GM12878 (cell line): ENCODE measurements at regions not wholly inside any gene's neighbourhood (a gene's known extent, or its start where the extent isn't known, plus 50 kb on each side); places are given as distances from the start of the nearest gene placed in this dataset.

Experiments
- ATAC-seq: fragments of 200-7000 bp; cut with Tn5 transposase; 3 replicates; pipeline ENCODE4 v1.9.1; 2020; ENCODE audit warnings: mild to moderate bottlenecking, moderate library complexity
- BruUV-seq: library from RNA; stranded (reverse); fragments of 400-500 nt; replicated peaks from 2 replicates; lab custom pipeline; 2021; lab: Mats Ljungman, UMichigan
- CTCF ChIA-PET: fragments of 300-600 bp; sonication (Branson Sonifier 250); formaldehyde crosslinking; extraction: SDS; loops from one replicate; lab custom pipeline; 2021; ENCODE audit warnings: inconsistent platforms; lab: Yijun Ruan, JAX
- POLR2A ChIA-PET: fragments of 350-600 bp; formaldehyde crosslinking; extraction: SDS; loops from one replicate; lab custom pipeline; 2021; ENCODE audit warnings: inconsistent platforms; lab: Charles Lee
- RAD21 ChIA-PET: fragments of 300-600 bp; sonication (Branson Sonifier 250); formaldehyde crosslinking; loops from one replicate; lab custom pipeline; 2023; ENCODE audit warnings: antibody characterized with exemption; ENCODE audit not compliant: unreplicated experiment; lab: Charles Lee
- SMC1A ChIA-PET: fragments of 300-600 bp; sonication (Branson Sonifier 250); formaldehyde crosslinking; loops from one replicate; lab custom pipeline; 2023; ENCODE audit not compliant: unreplicated experiment, uncharacterized antibody; lab: Charles Lee
- DNase-seq: peaks from one replicate; pipeline ENCODE4 v3.0.0-alpha.2; 2011; ENCODE audit warnings: low read depth, low spot score
- FAIRE-seq: peaks from 3 replicates; lab custom pipeline; 2011; peaks lifted over from hg19 to GRCh38; lab: Jason Lieb, UNC
- H2AFZ ChIP-seq: 2 replicates; pipeline ENCODE4 v1.6.0; 2011; ENCODE audit warnings: low read depth, low read length, control low read depth; ENCODE audit not compliant: control insufficient read depth
- H3K27ac ChIP-seq: 2 replicates; pipeline ENCODE4 v1.5.1; 2011; ENCODE audit warnings: control low read depth; ENCODE audit not compliant: control insufficient read depth, insufficient read depth
- H3K27me3 ChIP-seq, 2 experiments: replicated peaks in 1 of 2; 2 replicates each; pipeline versions ENCODE4 v1.6.0 to v1.6.1; 2011; ENCODE audit warnings: low read length in 1 of 2; ENCODE audit not compliant: control insufficient read depth in 2 of 2, insufficient read depth in 2 of 2
- H3K36me3 ChIP-seq, 2 experiments: 2 replicates each; pipeline ENCODE4 v1.5.1; 2011; ENCODE audit warnings: low read length in 1 of 2; ENCODE audit not compliant: control insufficient read depth in 2 of 2, insufficient read depth in 2 of 2
- H3K4me1 ChIP-seq: 2 replicates; pipeline ENCODE4 v1.6.1; 2011; ENCODE audit warnings: mild to moderate bottlenecking, low read length, moderate library complexity, mixed read lengths; ENCODE audit not compliant: control insufficient read depth, insufficient read depth
- H3K4me2 ChIP-seq: 2 replicates; pipeline ENCODE4 v1.6.0; 2011; ENCODE audit warnings: control low read depth; ENCODE audit not compliant: control insufficient read depth, insufficient read depth
- H3K4me3 ChIP-seq: fragments of 200-600 bp; sonication (generic); 2 replicates; pipeline ENCODE4 v1.5.1; 2016
- H3K79me2 ChIP-seq: 2 replicates; pipeline ENCODE4 v1.6.0; 2011; ENCODE audit warnings: low read length; ENCODE audit not compliant: control insufficient read depth, insufficient read depth
- H3K9ac ChIP-seq: 2 replicates; pipeline ENCODE4 v1.8.0; 2011; ENCODE audit warnings: low read length, control low read depth, mixed read lengths; ENCODE audit not compliant: control insufficient read depth, insufficient read depth
- H3K9me3 ChIP-seq: replicated peaks from 3 replicates; pipeline ENCODE4 v1.5.1; 2011; ENCODE audit warnings: mild to moderate bottlenecking, low read length; ENCODE audit not compliant: control insufficient read depth, insufficient read depth
- H4K20me1 ChIP-seq: 2 replicates; pipeline ENCODE4 v1.6.0; 2011; ENCODE audit not compliant: control insufficient read depth, insufficient read depth
- CBX5 ChIP-seq: sonication (generic); IDR thresholded peaks from 2 replicates; pipeline ENCODE4 v1.6.1; 2016; ENCODE audit warnings: low read depth, moderate library complexity, mild to moderate bottlenecking, inconsistent platforms
- EP300 ChIP-seq, 2 experiments: fragments of 150-350 bp in 1 of 2; IDR thresholded peaks; 2 replicates each; pipeline ENCODE4 v1.6.1; 2011 to 2012; ENCODE audit warnings: low read depth in 2 of 2, low read length in 2 of 2, borderline replicate concordance in 1 of 2, improper control_type of control experiment in 1 of 2, inconsistent platforms in 1 of 2; ENCODE audit not compliant: control insufficient read depth in 1 of 2
- FOXM1 ChIP-seq: IDR thresholded peaks from 2 replicates; pipeline ENCODE4 v1.6.1; 2012; ENCODE audit warnings: low read depth, mild to moderate bottlenecking, inconsistent platforms, low read length, moderate library complexity
- JUNB ChIP-seq: IDR thresholded peaks from 2 replicates; pipeline ENCODE4 v1.6.1; 2016; ENCODE audit warnings: antibody characterized with exemption, mild to moderate bottlenecking
- KDM1A ChIP-seq: fragments of 200-600 bp; sonication (generic); IDR thresholded peaks from 2 replicates; pipeline ENCODE4 v1.6.1; 2016; ENCODE audit warnings: borderline replicate concordance
- PRDM15 ChIP-seq: fragments of 450-650 bp; formaldehyde crosslinking; IDR thresholded peaks from 2 replicates; pipeline ENCODE4 v1.4.0; 2020; ENCODE audit warnings: mild to moderate bottlenecking, moderate library complexity
- RUNX3 ChIP-seq: IDR thresholded peaks from 2 replicates; pipeline ENCODE4 v1.6.1; 2012; ENCODE audit warnings: low read length, inconsistent platforms
- SP1 ChIP-seq: IDR thresholded peaks from one replicate; pipeline ENCODE4 v1.6.1; 2011; ENCODE audit warnings: low read depth, low read length
- SUZ12 ChIP-seq: fragments of 200-600 bp; sonication (generic); IDR thresholded peaks from one replicate; pipeline ENCODE4 v1.6.1; 2018; ENCODE audit warnings: antibody characterized with exemption, mild to moderate bottlenecking; ENCODE audit not compliant: unreplicated experiment
- YBX1 ChIP-seq: fragments of 450-650 bp; IDR thresholded peaks from 2 replicates; pipeline ENCODE4 v1.6.1; 2016; ENCODE audit warnings: antibody characterized with exemption
- ZBTB11 ChIP-seq: fragments of 450-650 bp; formaldehyde crosslinking; IDR thresholded peaks from 2 replicates; pipeline ENCODE4 v1.5.0; 2022; ENCODE audit warnings: mild to moderate bottlenecking, missing genetic modification characterization
- ZBTB4 ChIP-seq: fragments of 450-650 bp; formaldehyde crosslinking; IDR thresholded peaks from 2 replicates; pipeline ENCODE4 v1.4.0; 2022; ENCODE audit warnings: mild to moderate bottlenecking, moderate library complexity
- ZNF274 ChIP-seq: IDR thresholded peaks from one replicate; pipeline ENCODE4 v1.8.0; 2011; ENCODE audit not compliant: insufficient read length, insufficient read depth
- WGBS: methylation state at CpG from one replicate; pipeline ENCODE4 v1.1.6; 2016; ENCODE audit warnings: low lambda C conversion rate; ENCODE audit not compliant: insufficient replicate concordance, insufficient coverage; ENCODE audit errors: missing lambda C conversion rate; 5-methylcytosine and 5-hydroxymethylcytosine counted together
- in situ Hi-C: fragments of 300-500 bp; cut with MboI; formaldehyde crosslinking; loops from 9 replicates; pipeline ENCODE4 v1.14.3; 2018; ENCODE audit warnings: mixed read lengths
- intact Hi-C: fragments of 100-400 bp; cut with micrococcal nuclease; formaldehyde crosslinking; loops from one replicate; pipeline ENCODE4 v1.14.2; 2022; ENCODE audit not compliant: unreplicated experiment
- TF ChIP-seq, protein P1 (sequence below): fragments of 150-350 bp; IDR thresholded peaks from 2 replicates; pipeline ENCODE4 v1.6.1; 2014; ENCODE audit warnings: mild to moderate bottlenecking, low read depth, low read length

DNA sequence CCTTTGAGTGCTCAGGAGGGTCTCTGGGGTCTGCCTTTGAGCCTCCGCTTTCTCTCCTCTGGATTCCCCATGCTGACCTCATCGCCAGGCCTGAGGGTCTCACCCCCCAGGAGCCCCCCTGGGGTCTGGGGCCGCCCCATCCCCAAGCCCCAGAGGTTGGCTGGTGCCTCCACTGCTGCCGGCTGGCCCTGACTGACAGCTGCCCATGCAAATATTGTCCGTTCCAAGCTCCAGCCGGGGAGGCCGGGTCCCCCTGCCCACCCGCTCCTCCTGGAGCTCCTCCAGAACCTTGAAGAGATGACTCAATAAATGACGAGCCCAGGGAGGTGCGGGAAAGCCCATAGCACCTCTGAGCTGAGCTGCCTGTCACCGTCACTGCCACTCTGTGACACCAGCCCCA is 173.8 kb downstream of the RBFOX3 start:
- no TSS peak for BruUV-seq
- no peaks in the 10 kb centered on the region for H3K9me3 ChIP-seq
- no peak overlapping the region for H3K4me3 ChIP-seq
- H3K36me3 ChIP-seq, result no peaks in the 10 kb centered on the region
- peaks cover 0 to 1% of the 10 kb centered on the region in 2 experiments; a peak in 3 of 4 replicates for H3K27me3 ChIP-seq
- H2AFZ ChIP-seq, result no peak overlapping the region
- SMC1A ChIA-PET, result no interaction called here
- 17% methylated on average over 10 of the region's 11 CpGs for WGBS
- H3K79me2 ChIP-seq, result no peaks in the 10 kb centered on the region
- H3K9ac ChIP-seq, result no peak overlapping the region
- H3K4me1 ChIP-seq, result no peaks in the 10 kb centered on the region
- intact Hi-C loops (no loop called here), in situ Hi-C loops (no loop called here)
- FAIRE-seq (no peak), ATAC-seq (no peak), DNase-seq (no peak)
- RAD21 ChIA-PET, result no interaction called here
- H3K27ac ChIP-seq, result no peak overlapping the region
- CTCF ChIA-PET, result no interaction called here
- H4K20me1 ChIP-seq, result no peaks in the 10 kb centered on the region
- POLR2A ChIA-PET, result no interaction called here
- no peak overlapping the region for H3K4me2 ChIP-seq
- TF ChIP-seq RUNX3 (no peak), FOXM1 (no peak), SUZ12 (no peak), JUNB (no peak), SP1 (no peak), KDM1A (no peak), ZBTB11 (CRISPR knock-in tag) (no peak), YBX1 (no peak), EP300 (IDR thresholded peaks at IDR 0.05; ENCODE audit: borderline replicate concordance in 1 of 2, control insufficient read depth in 1 of 2, low read depth in 2 of 2, low read length in 2 of 2) (no peak), ZNF274 (no peak), PRDM15 (CRISPR knock-in tag) (no peak), CBX5 (no peak), ZBTB4 (CRISPR knock-in tag) (no peak)
- TF ChIP-seq, protein P1, sequence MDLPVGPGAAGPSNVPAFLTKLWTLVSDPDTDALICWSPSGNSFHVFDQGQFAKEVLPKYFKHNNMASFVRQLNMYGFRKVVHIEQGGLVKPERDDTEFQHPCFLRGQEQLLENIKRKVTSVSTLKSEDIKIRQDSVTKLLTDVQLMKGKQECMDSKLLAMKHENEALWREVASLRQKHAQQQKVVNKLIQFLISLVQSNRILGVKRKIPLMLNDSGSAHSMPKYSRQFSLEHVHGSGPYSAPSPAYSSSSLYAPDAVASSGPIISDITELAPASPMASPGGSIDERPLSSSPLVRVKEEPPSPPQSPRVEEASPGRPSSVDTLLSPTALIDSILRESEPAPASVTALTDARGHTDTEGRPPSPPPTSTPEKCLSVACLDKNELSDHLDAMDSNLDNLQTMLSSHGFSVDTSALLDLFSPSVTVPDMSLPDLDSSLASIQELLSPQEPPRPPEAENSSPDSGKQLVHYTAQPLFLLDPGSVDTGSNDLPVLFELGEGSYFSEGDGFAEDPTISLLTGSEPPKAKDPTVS, result no peak
